Tibial nerve (tissue), 4 donors: ENCODE measurements at regions not wholly inside any gene's neighbourhood (a gene's known extent, or its start where the extent isn't known, plus 50 kb on each side); places are given as distances from the start of the nearest gene placed in this dataset.

Source experiments
- EP300 ChIP-seq, 2 donors: sonication (generic); formaldehyde crosslinking; IDR thresholded peaks; one replicate each; pipeline ENCODE4 v1.6.1; 2017; ENCODE audit warnings: antibody characterized with exemption in 2 of 2, mild to moderate bottlenecking in 1 of 2
- POLR2A ChIP-seq, 2 donors: fragments of 450-650 bp; IDR thresholded peaks; one replicate each; pipeline ENCODE4 v1.6.1; 2017; ENCODE audit warnings: antibody characterized with exemption in 2 of 2, mild to moderate bottlenecking in 2 of 2, moderate library complexity in 2 of 2
- TF ChIP-seq, protein P1 (sequence below), 5 experiments: fragments of 200-600 bp in 3 of 5; fragments of 450-650 bp in 2 of 5; sonication (generic) in 3 of 5; IDR thresholded peaks; one replicate each; pipeline ENCODE4 v1.5.1; 2016 to 2019; ENCODE audit warnings: antibody characterized with exemption in 5 of 5, mild to moderate bottlenecking in 3 of 5, moderate library complexity in 2 of 5

DNA sequence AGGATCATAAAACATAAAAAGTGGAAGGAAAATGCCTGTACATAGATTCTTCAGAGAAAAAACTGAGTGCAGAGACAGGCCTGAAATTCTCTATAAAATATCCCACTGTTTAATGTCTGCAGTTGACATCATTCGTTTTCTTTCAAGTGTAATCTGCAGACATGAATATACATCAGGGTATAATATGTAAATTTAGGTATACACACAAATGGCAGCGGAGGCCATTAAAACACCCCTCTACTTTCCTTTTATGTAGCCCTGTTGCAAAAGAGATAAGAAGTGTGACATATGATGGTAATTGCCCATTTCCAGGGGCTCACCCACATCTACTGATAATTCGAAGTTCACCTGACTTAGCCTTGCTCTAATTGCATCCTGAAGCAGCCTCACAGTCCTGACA, 164.3 kb downstream of the SLC24A2 start:
- TF ChIP-seq, protein P1, sequence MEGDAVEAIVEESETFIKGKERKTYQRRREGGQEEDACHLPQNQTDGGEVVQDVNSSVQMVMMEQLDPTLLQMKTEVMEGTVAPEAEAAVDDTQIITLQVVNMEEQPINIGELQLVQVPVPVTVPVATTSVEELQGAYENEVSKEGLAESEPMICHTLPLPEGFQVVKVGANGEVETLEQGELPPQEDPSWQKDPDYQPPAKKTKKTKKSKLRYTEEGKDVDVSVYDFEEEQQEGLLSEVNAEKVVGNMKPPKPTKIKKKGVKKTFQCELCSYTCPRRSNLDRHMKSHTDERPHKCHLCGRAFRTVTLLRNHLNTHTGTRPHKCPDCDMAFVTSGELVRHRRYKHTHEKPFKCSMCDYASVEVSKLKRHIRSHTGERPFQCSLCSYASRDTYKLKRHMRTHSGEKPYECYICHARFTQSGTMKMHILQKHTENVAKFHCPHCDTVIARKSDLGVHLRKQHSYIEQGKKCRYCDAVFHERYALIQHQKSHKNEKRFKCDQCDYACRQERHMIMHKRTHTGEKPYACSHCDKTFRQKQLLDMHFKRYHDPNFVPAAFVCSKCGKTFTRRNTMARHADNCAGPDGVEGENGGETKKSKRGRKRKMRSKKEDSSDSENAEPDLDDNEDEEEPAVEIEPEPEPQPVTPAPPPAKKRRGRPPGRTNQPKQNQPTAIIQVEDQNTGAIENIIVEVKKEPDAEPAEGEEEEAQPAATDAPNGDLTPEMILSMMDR (IDR thresholded peaks at IDR 0.05): no peak
- TF ChIP-seq POLR2A (IDR thresholded peaks at IDR 0.05) (no peak), EP300 (IDR thresholded peaks at IDR 0.05) (no peak)
